DND-41 (cell line): ENCODE measurements at regions not wholly inside any gene's neighbourhood (a gene's known extent, or its start where the extent isn't known, plus 50 kb on each side); places are given as distances from the start of the nearest gene placed in this dataset.
"Not testable (repeated sequence)": the region's sequence is repeated elsewhere in the genome, so short reads cannot be mapped to it uniquely, and the experiment has no call there.

Source experiments
- ATAC-seq: fragments of 200-7000 bp; cut with Tn5 transposase; 3 replicates; pipeline ENCODE4 v1.9.1; 2021; ENCODE audit warnings: low read depth; ENCODE audit not compliant: insufficient read depth
- DNase-seq: peaks from one replicate; pipeline ENCODE4 v3.0.0-alpha.2; 2020
- H2AFZ ChIP-seq: 2 replicates; pipeline ENCODE4 v1.6.0; 2012; ENCODE audit warnings: low read depth, low read length
- H3K27ac ChIP-seq: 2 replicates; pipeline ENCODE4 v1.5.1; 2012; ENCODE audit warnings: low read length, inconsistent platforms
- H3K27me3 ChIP-seq: fragments of 200-600 bp; sonication (generic); 2 replicates; pipeline ENCODE4 v1.6.0; 2012; ENCODE audit warnings: low read length, mild to moderate bottlenecking, inconsistent platforms; ENCODE audit not compliant: insufficient read depth, poor library complexity
- H3K36me3 ChIP-seq: 2 replicates; pipeline ENCODE4 v1.5.1; 2012; ENCODE audit warnings: low read length, inconsistent platforms; ENCODE audit not compliant: insufficient read depth
- H3K4me1 ChIP-seq: 2 replicates; pipeline ENCODE4 v1.5.1; 2012; ENCODE audit warnings: mild to moderate bottlenecking, low read length; ENCODE audit not compliant: insufficient read depth
- H3K4me2 ChIP-seq: 2 replicates; pipeline ENCODE4 v1.6.0; 2012; ENCODE audit warnings: mild to moderate bottlenecking, moderate library complexity, low read length, inconsistent platforms; ENCODE audit not compliant: insufficient read depth
- H3K4me3 ChIP-seq, 2 experiments: fragments of 200-600 bp in 1 of 2; shearing (Covaris generic) in 1 of 2; 2 replicates each; pipeline ENCODE4 v1.5.1; 2012 to 2016; ENCODE audit warnings: inconsistent platforms in 2 of 2, low read length in 2 of 2, mild to moderate bottlenecking in 2 of 2, low read depth in 1 of 2, moderate library complexity in 1 of 2
- H3K79me2 ChIP-seq: 2 replicates; pipeline ENCODE4 v1.6.0; 2012; ENCODE audit warnings: low read length, inconsistent platforms; ENCODE audit not compliant: insufficient read depth
- H3K9ac ChIP-seq: 2 replicates; pipeline ENCODE4 v1.6.0; 2012; ENCODE audit warnings: low read depth, mild to moderate bottlenecking, inconsistent platforms, low read length, moderate library complexity
- H3K9me3 ChIP-seq: 2 replicates; pipeline ENCODE4 v1.5.1; 2012; ENCODE audit warnings: low read length, moderate library complexity, mild to moderate bottlenecking, inconsistent platforms; ENCODE audit not compliant: insufficient read depth, severe bottlenecking
- H4K20me1 ChIP-seq: 2 replicates; pipeline ENCODE4 v1.6.0; 2012; ENCODE audit warnings: low read length; ENCODE audit not compliant: insufficient read depth
- CTCF ChIP-seq: IDR thresholded peaks from 2 replicates; pipeline ENCODE4 v1.5.1; 2012; ENCODE audit warnings: borderline replicate concordance, low read length, moderate library complexity, mild to moderate bottlenecking; ENCODE audit not compliant: poor library complexity, severe bottlenecking; ENCODE audit errors: extremely low read depth
- EZH2 ChIP-seq: IDR thresholded peaks from 3 replicates; pipeline ENCODE4 v1.6.1; 2012; ENCODE audit warnings: borderline replicate concordance, low read depth, mild to moderate bottlenecking, moderate library complexity, low read length, inconsistent platforms; ENCODE audit not compliant: severe bottlenecking

DNA sequence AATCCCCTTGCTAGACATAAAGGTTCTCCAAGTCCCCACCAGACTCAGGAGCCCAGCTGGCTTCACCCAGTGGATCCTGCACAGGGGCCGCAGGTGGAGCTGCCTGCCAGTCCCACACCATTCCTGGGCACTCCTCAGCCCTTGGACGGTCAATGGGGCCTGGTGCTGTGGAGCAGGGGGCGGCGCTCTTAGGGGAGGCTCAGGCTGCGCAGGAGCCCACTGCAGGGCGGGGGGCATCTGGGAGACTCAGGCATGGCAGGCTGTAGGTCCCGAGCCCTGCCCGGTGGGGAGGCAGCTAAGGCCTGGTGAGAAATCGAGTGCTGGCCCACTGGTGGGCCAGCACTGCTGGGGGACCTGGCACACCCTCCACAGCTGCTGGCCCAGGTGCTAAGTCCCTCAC is 75.1 kb upstream of the TBC1D5 start:
- Histone ChIP-seq H3K9ac (no peak overlapping the region), H3K4me2 (no peak overlapping the region), H4K20me1 (no peaks in the 10 kb centered on the region), H3K9me3 (no peaks in the 10 kb centered on the region), H3K36me3 (no peaks in the 10 kb centered on the region), H3K27me3 (no peaks in the 10 kb centered on the region), H2AFZ (no peak overlapping the region), H3K27ac (no peak overlapping the region), H3K79me2 (no peaks in the 10 kb centered on the region), H3K4me1 (no peaks in the 10 kb centered on the region), H3K4me3 (no peak overlapping the region)
- ATAC-seq: no peak
- DNase-seq: no peak
- TF ChIP-seq EZH2 (no peak), CTCF (no peak)

DNA sequence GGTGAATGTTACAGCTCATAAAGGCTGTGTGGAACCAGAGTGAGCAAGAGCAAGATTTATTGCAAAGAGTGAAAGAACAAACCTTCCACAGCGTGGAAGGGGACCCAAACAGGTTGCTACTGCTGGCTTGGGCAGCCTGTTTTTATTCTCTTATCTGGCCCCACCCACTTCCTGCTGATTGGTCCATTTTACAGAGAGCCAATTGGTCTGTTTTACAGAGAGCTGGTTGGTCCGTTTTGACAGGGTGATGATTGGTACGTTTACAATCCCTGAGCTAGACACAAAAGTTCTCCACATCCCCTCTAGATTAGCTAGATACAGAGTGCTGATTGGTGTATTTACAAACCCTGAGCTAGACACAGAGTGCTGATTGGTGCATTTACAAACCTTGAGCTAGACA is 74.4 kb upstream of the TBC1D5 start:
- not testable (repeated sequence) for H2AFZ ChIP-seq, H3K27me3 ChIP-seq, H3K36me3 ChIP-seq, H3K9me3 ChIP-seq, H3K4me3 ChIP-seq, H3K9ac ChIP-seq, H4K20me1 ChIP-seq, DNase-seq, ATAC-seq, H3K27ac ChIP-seq, H3K4me1 ChIP-seq, H3K79me2 ChIP-seq, H3K4me2 ChIP-seq

- H2AFZ ChIP-seq, H3K79me2 ChIP-seq, H3K27ac ChIP-seq, H3K9ac ChIP-seq, H3K4me2 ChIP-seq, H3K4me3 ChIP-seq, H3K4me1 ChIP-seq, DNase-seq, H3K9me3 ChIP-seq, ATAC-seq, H3K27me3 ChIP-seq, H3K36me3 ChIP-seq, H4K20me1 ChIP-seq: not testable (repeated sequence)
These were observed 69.9 kb upstream of the TBC1D5 start for GRCh38 chr3:17812328-17812727.

- DNase-seq: no peak
- no peaks in the 10 kb centered on the region for H3K36me3 ChIP-seq
- no peak overlapping the region for H3K4me3 ChIP-seq
- no peaks in the 10 kb centered on the region for H3K79me2 ChIP-seq
- no peak overlapping the region for H3K4me2 ChIP-seq
- no peak overlapping the region for H3K9ac ChIP-seq
- H4K20me1 ChIP-seq: no peaks in the 10 kb centered on the region
- no peaks in the 10 kb centered on the region for H3K4me1 ChIP-seq
- no peaks in the 10 kb centered on the region for H3K27me3 ChIP-seq
- no peak overlapping the region for H3K27ac ChIP-seq
- no peaks in the 10 kb centered on the region for H3K9me3 ChIP-seq
- TF ChIP-seq EZH2 (no peak), CTCF (no peak)
- no peak overlapping the region for H2AFZ ChIP-seq
- no peak for ATAC-seq
These were observed 69.2 kb upstream of the TBC1D5 start for GRCh38 chr3:17811646-17812045.
